ENCODE measurements at regions not wholly inside any gene's neighbourhood (a gene's known extent, or its start where the extent isn't known, plus 50 kb on each side); places are given as distances from the start of the nearest gene placed in this dataset.

DNA sequence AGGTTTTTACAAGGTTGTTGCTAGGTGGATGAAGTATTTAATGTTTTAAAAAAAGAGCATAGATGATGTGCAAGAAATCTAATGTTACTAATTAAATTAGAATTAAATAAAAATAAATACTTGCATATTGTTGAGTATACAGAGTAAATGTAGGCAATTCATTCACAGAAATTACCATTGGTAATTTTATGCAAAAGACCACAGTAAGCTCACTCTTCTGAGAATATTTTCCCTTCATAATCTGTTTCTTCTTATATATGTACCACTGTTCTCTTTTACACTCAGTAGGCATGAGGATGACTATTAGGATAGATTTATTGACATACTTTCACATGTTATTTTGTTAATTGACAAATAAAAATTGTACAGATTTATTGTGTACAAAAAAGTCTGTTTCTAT is 681.2 kb upstream of the NECTIN3 start:
- no peaks in the 10 kb centered on the region for H3K4me1 ChIP-seq (ENCODE audit: control insufficient read depth, insufficient read depth, low read length)
- ATAC-seq (no peak), FAIRE-seq (no peak), DNase-seq (ENCODE audit: low read depth, low spot score) (no peak)
- CTCF ChIA-PET, result no interaction called here
- H3K4me3 ChIP-seq, result no peak overlapping the region
- in situ Hi-C loops (cut with MboI) (no loop called here), intact Hi-C loops (cut with micrococcal nuclease; ENCODE audit: unreplicated experiment) (no loop called here)
- TF ChIP-seq ETV6 (conservative IDR thresholded peaks at IDR 0.05 in 1 of 2, IDR thresholded peaks at IDR 0.05 in 1 of 2; ENCODE audit: borderline replicate concordance in 1 of 2, low read depth in 1 of 2), result no peak
- no peak for TF ChIP-seq MAX (IDR thresholded peaks at IDR 0.05; ENCODE audit: low read depth, low read length)
- TF ChIP-seq TARDBP (IDR thresholded peaks at IDR 0.05; ENCODE audit: borderline replicate concordance), result no peak
- TF ChIP-seq ZNF217 (IDR thresholded peaks at IDR 0.05), result no peak
- no TSS peak for BruUV-seq (replicated peaks)
- POLR2A ChIA-PET, result no interaction called here
- RAD21 ChIA-PET (ENCODE audit: unreplicated experiment), result no interaction called here
- H2AFZ ChIP-seq (ENCODE audit: control insufficient read depth, low read depth, low read length), result no peak overlapping the region
- no peaks in the 10 kb centered on the region for H3K27me3 ChIP-seq (replicated peaks in 1 of 2; ENCODE audit: control insufficient read depth in 2 of 2, insufficient read depth in 2 of 2, low read length in 1 of 2)
- no peaks in the 10 kb centered on the region for H3K36me3 ChIP-seq (ENCODE audit: control insufficient read depth in 2 of 2, insufficient read depth in 2 of 2, low read length in 1 of 2)
- no peaks in the 10 kb centered on the region for H3K79me2 ChIP-seq (ENCODE audit: control insufficient read depth, insufficient read depth, low read length)
- no peak overlapping the region for H3K4me2 ChIP-seq (ENCODE audit: control insufficient read depth, insufficient read depth)
- H3K9me3 ChIP-seq (replicated peaks; ENCODE audit: control insufficient read depth, insufficient read depth, low read length), result no peaks in the 10 kb centered on the region
- SMC1A ChIA-PET (ENCODE audit: uncharacterized antibody, unreplicated experiment), result no interaction called here
- no peaks in the 10 kb centered on the region for H4K20me1 ChIP-seq (ENCODE audit: control insufficient read depth, insufficient read depth)
- H3K9ac ChIP-seq (ENCODE audit: control insufficient read depth, insufficient read depth, low read length), result no peak overlapping the region
- no peak overlapping the region for H3K27ac ChIP-seq (ENCODE audit: control insufficient read depth, insufficient read depth)

DNA sequence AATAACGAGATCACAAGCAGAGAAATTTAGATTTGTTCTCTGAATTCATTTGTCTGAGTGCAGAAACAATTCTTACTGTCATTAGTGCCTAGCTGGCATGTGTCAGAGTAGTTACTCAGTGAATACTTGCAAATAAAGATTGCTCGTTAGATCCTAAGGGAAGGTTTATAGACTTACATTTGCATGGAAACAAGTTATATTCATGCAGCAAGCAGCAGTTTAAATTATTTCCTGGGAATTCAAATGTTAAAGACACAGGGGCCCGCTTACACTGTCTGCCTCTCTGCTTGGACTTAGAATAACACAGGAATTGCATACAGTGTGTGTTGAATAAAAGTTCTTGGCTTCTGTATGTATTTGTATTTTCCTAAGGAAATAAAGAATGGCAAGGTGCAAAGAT is 680.6 kb upstream of the NECTIN3 start:
- no peaks in the 10 kb centered on the region for H3K9me3 ChIP-seq (replicated peaks; ENCODE audit: control insufficient read depth, insufficient read depth, low read length)
- in situ Hi-C loops (cut with MboI) (no loop called here), intact Hi-C loops (cut with micrococcal nuclease; ENCODE audit: unreplicated experiment) (no loop called here)
- H3K9ac ChIP-seq (ENCODE audit: control insufficient read depth, insufficient read depth, low read length), result no peak overlapping the region
- ChIA-PET CTCF (no interaction called here), RAD21 (ENCODE audit: unreplicated experiment) (no interaction called here), POLR2A (no interaction called here), SMC1A (ENCODE audit: uncharacterized antibody, unreplicated experiment) (no interaction called here)
- FAIRE-seq, result no peak
- no peaks in the 10 kb centered on the region for H3K4me1 ChIP-seq (ENCODE audit: control insufficient read depth, insufficient read depth, low read length)
- no peaks in the 10 kb centered on the region for H3K36me3 ChIP-seq (ENCODE audit: control insufficient read depth in 2 of 2, insufficient read depth in 2 of 2, low read length in 1 of 2)
- WGBS (ENCODE audit: insufficient coverage, insufficient replicate concordance, low lambda C conversion rate, missing lambda C conversion rate), result 30% methylated on average over 3 of the region's 3 CpGs
- no peak overlapping the region for H3K4me2 ChIP-seq (ENCODE audit: control insufficient read depth, insufficient read depth)
- H4K20me1 ChIP-seq (ENCODE audit: control insufficient read depth, insufficient read depth), result no peaks in the 10 kb centered on the region
- ATAC-seq, result no peak
- H3K27ac ChIP-seq (ENCODE audit: control insufficient read depth, insufficient read depth), result no peak overlapping the region
- H3K79me2 ChIP-seq (ENCODE audit: control insufficient read depth, insufficient read depth, low read length), result no peaks in the 10 kb centered on the region
- H3K4me3 ChIP-seq, result no peak overlapping the region
- no peak for DNase-seq (ENCODE audit: low read depth, low spot score)
- TF ChIP-seq RFX5 (IDR thresholded peaks at IDR 0.05; ENCODE audit: low read depth, low read length), result no peak
- TF ChIP-seq HDGF (IDR thresholded peaks at IDR 0.05), result no peak
- TF ChIP-seq ZNF274 (IDR thresholded peaks at IDR 0.05; ENCODE audit: insufficient read depth, insufficient read length), result no peak
- TF ChIP-seq GABPA (IDR thresholded peaks at IDR 0.05; ENCODE audit: low read depth), result no peak
- TF ChIP-seq RBBP5 (conservative IDR thresholded peaks at IDR 0.05), result no peak
- TF ChIP-seq, protein P1, sequence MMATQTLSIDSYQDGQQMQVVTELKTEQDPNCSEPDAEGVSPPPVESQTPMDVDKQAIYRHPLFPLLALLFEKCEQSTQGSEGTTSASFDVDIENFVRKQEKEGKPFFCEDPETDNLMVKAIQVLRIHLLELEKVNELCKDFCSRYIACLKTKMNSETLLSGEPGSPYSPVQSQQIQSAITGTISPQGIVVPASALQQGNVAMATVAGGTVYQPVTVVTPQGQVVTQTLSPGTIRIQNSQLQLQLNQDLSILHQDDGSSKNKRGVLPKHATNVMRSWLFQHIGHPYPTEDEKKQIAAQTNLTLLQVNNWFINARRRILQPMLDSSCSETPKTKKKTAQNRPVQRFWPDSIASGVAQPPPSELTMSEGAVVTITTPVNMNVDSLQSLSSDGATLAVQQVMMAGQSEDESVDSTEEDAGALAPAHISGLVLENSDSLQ (IDR thresholded peaks at IDR 0.05), result no peak
- TF ChIP-seq RUNX3 (IDR thresholded peaks at IDR 0.05; ENCODE audit: low read length), result no peak
- TF ChIP-seq RELA (IDR thresholded peaks at IDR 0.05; ENCODE audit: borderline replicate concordance, partially characterized antibody), result no peak
- TF ChIP-seq ATF2 (IDR thresholded peaks at IDR 0.05; ENCODE audit: low read length), result no peak
- no peaks in the 10 kb centered on the region for H3K27me3 ChIP-seq (replicated peaks in 1 of 2; ENCODE audit: control insufficient read depth in 2 of 2, insufficient read depth in 2 of 2, low read length in 1 of 2)
- no TSS peak for BruUV-seq (replicated peaks)
- H2AFZ ChIP-seq (ENCODE audit: control insufficient read depth, low read depth, low read length), result no peak overlapping the region

Measured in GM12878 (cell line).